B cell (primary cell): ENCODE measurements at regions not wholly inside any gene's neighbourhood (a gene's known extent, or its start where the extent isn't known, plus 50 kb on each side); places are given as distances from the start of the nearest gene placed in this dataset.

Experiments
- ATAC-seq: fragments of 200-7000 bp; cut with Tn5 transposase; one replicate; pipeline ENCODE4 v1.10.0; 2021; ENCODE audit warnings: low read depth, mild to moderate bottlenecking, moderate number of reproducible peaks, moderate library complexity
- CTCF ChIA-PET: fragments of 350-600 bp; sonication (Branson Sonifier 250); formaldehyde crosslinking; loops from one replicate; lab custom pipeline; 2021; ENCODE audit warnings: antibody characterized with exemption, inconsistent platforms; lab: Charles Lee
- POLR2A ChIA-PET: fragments of 350-600 bp; sonication (Branson Sonifier 250); formaldehyde crosslinking; loops from one replicate; lab custom pipeline; 2021; ENCODE audit warnings: antibody characterized with exemption; lab: Charles Lee
- DNase-seq: peaks from one replicate; pipeline ENCODE4 v3.0.0; 2013
- H2AFZ ChIP-seq: 2 replicates; pipeline ENCODE4 v1.6.1; 2012; ENCODE audit warnings: mild to moderate bottlenecking, low read depth, low read length; ENCODE audit not compliant: insufficient read depth, poor library complexity, severe bottlenecking
- H3K27ac ChIP-seq, 2 donors: 1 replicate in 1 of 2; 2 replicates in 1 of 2; pipeline ENCODE4 v1.5.1; 2012 to 2013; ENCODE audit warnings: low read length in 2 of 2, mild to moderate bottlenecking in 2 of 2, moderate library complexity in 1 of 2
- H3K27me3 ChIP-seq, 4 experiments: fragments of 200-600 bp in 1 of 4; sonication (generic) in 1 of 4; replicated peaks in 1 of 4; 1 replicate in 2 of 4; 2 replicates in 2 of 4; pipeline versions ENCODE4 v1.6.1 to v1.7.0; 2013 to 2016; ENCODE audit warnings: low read length in 3 of 4, mild to moderate bottlenecking in 2 of 4, mixed read lengths in 1 of 4, moderate library complexity in 1 of 4; ENCODE audit not compliant: insufficient read depth in 4 of 4, control insufficient read depth in 3 of 4; ENCODE audit errors: control extremely low read depth in 1 of 4
- H3K36me3 ChIP-seq, 2 experiments: replicated peaks in 1 of 2; 1 replicate in 1 of 2; 2 replicates in 1 of 2; pipeline versions ENCODE4 v1.6.1 to v1.7.1; 2013; ENCODE audit warnings: low read length in 1 of 2; ENCODE audit not compliant: insufficient read depth in 2 of 2, control insufficient read depth in 1 of 2; ENCODE audit errors: control extremely low read depth in 1 of 2, extremely low read depth in 1 of 2
- H3K4me1 ChIP-seq, 2 donors: fragments of 200-600 bp in 1 of 2; sonication (generic) in 1 of 2; 1 replicate in 1 of 2; 2 replicates in 1 of 2; pipeline versions ENCODE4 v1.5.1 to v1.6.1; 2013 to 2017; ENCODE audit warnings: low read length in 2 of 2; ENCODE audit not compliant: control insufficient read depth in 2 of 2, insufficient read depth in 2 of 2
- H3K4me2 ChIP-seq: replicated peaks from 2 replicates; pipeline ENCODE3; 2012; ENCODE audit warnings: mild to moderate bottlenecking, low read depth, low read length; ENCODE audit not compliant: poor library complexity, severe bottlenecking
- H3K4me3 ChIP-seq, 5 experiments: fragments of 200-600 bp in 1 of 5; sonication (generic) in 1 of 5; 1 replicate in 3 of 5; 2 replicates in 2 of 5; pipeline versions ENCODE4 v1.5.1 to v1.7.0; 2011 to 2016; ENCODE audit warnings: low read length in 4 of 5, mild to moderate bottlenecking in 4 of 5, low read depth in 2 of 5, control low read depth in 1 of 5, moderate library complexity in 1 of 5; ENCODE audit not compliant: insufficient read depth in 1 of 5; ENCODE audit errors: control extremely low read depth in 1 of 5, extremely low read depth in 1 of 5
- H3K79me2 ChIP-seq: fragments of 200-600 bp; sonication (generic); one replicate; pipeline ENCODE4 v1.6.0; 2016; ENCODE audit warnings: low read length; ENCODE audit not compliant: control insufficient read depth, insufficient read depth
- H3K9ac ChIP-seq: fragments of 200-600 bp; sonication (generic); 2 replicates; pipeline ENCODE4 v1.6.1; 2017; ENCODE audit warnings: mild to moderate bottlenecking, low read length, moderate library complexity
- H3K9me3 ChIP-seq, 3 donors: one replicate each; pipeline versions ENCODE4 v1.6.1 to v1.7.1; 2013; ENCODE audit warnings: low read length in 2 of 3; ENCODE audit not compliant: control insufficient read depth in 2 of 3, insufficient read depth in 1 of 3; ENCODE audit errors: control extremely low read depth in 1 of 3
- H4K20me1 ChIP-seq: 2 replicates; pipeline ENCODE4 v1.6.0; 2012; ENCODE audit warnings: mild to moderate bottlenecking, low read length; ENCODE audit not compliant: insufficient read depth, control insufficient read depth, poor library complexity, severe bottlenecking
- H3K27ac Mint-ChIP-seq: one replicate; pipeline ENCODE4 v1.8.0; 2021; ENCODE audit warnings: mixed read lengths
- H3K27me3 Mint-ChIP-seq: one replicate; pipeline ENCODE4 v1.8.0; 2021; ENCODE audit warnings: mixed read lengths
- H3K4me1 Mint-ChIP-seq: one replicate; pipeline ENCODE4 v1.8.0; 2021; ENCODE audit warnings: mixed read lengths
- H3K4me3 Mint-ChIP-seq: one replicate; pipeline ENCODE4 v1.8.0; 2021; ENCODE audit warnings: mixed read lengths
- H3K9me3 Mint-ChIP-seq: one replicate; pipeline ENCODE4 v1.8.0; 2022; ENCODE audit warnings: mixed read lengths; ENCODE audit not compliant: insufficient read depth
- CTCF ChIP-seq: fragments of 200-600 bp; IDR thresholded peaks from one replicate; pipeline ENCODE4 v1.8.0; 2022; ENCODE audit warnings: antibody characterized with exemption, mild to moderate bottlenecking
- EZH2 ChIP-seq: IDR thresholded peaks from 2 replicates; pipeline ENCODE4 v1.6.1; 2012; ENCODE audit warnings: borderline replicate concordance, low read depth, mild to moderate bottlenecking, moderate library complexity, low read length; ENCODE audit not compliant: insufficient read depth, poor library complexity, severe bottlenecking
- WGBS: methylation state at CpG from one replicate; pipeline ENCODE4 v1.1.5; 2013; ENCODE audit warnings: missing lambda C conversion rate; ENCODE audit not compliant: insufficient coverage; 5-methylcytosine and 5-hydroxymethylcytosine counted together
- intact Hi-C: fragments of 100-400 bp; cut with micrococcal nuclease; formaldehyde crosslinking; loops from one replicate; pipeline ENCODE4 v1.10.0; 2022

- no peaks in the 10 kb centered on the region for H3K27me3 Mint-ChIP-seq
- Histone ChIP-seq H3K27me3 (no peaks in the 10 kb centered on the region), H3K4me2 (no peak overlapping the region), H3K9ac (no peak overlapping the region), H4K20me1 (no peaks in the 10 kb centered on the region), H2AFZ (no peak overlapping the region), H3K27ac (no peak overlapping the region), H3K79me2 (no peaks in the 10 kb centered on the region), H3K9me3 (no peaks in the 10 kb centered on the region), H3K36me3 (no peaks in the 10 kb centered on the region), H3K4me3 (no peak overlapping the region), H3K4me1 (no peaks in the 10 kb centered on the region)
- no peak overlapping the region for H3K4me3 Mint-ChIP-seq
- TF ChIP-seq EZH2: no peak
- no peak for TF ChIP-seq CTCF
- intact Hi-C loops: no loop called here
- ChIA-PET CTCF (no interaction called here), POLR2A (no interaction called here)
- no peaks in the 10 kb centered on the region for H3K4me1 Mint-ChIP-seq
- WGBS: no CpG with 5 or more reads among the region's 2 CpGs
- DNase-seq (no peak), ATAC-seq (no peak)
- no peak overlapping the region for H3K27ac Mint-ChIP-seq
- H3K9me3 Mint-ChIP-seq: peaks cover 3% of the 10 kb centered on the region
Measured at GRCh38 chr11:80365076-80365725, 924.4 kb upstream of the TENM4 start.

- H3K79me2 ChIP-seq: no peaks in the 10 kb centered on the region
- no peak overlapping the region for H3K4me3 Mint-ChIP-seq
- H3K9me3 Mint-ChIP-seq: peaks cover 3% of the 10 kb centered on the region
- no peaks in the 10 kb centered on the region for H3K27me3 ChIP-seq
- POLR2A ChIA-PET: no interaction called here
- H3K9ac ChIP-seq: no peak overlapping the region
- H4K20me1 ChIP-seq: no peaks in the 10 kb centered on the region
- intact Hi-C loops: no loop called here
- H3K4me1 ChIP-seq: no peaks in the 10 kb centered on the region
- CTCF ChIA-PET: no interaction called here
- H3K27me3 Mint-ChIP-seq: no peaks in the 10 kb centered on the region
- no peak overlapping the region for H3K4me3 ChIP-seq
- no peak overlapping the region for H3K4me2 ChIP-seq
- TF ChIP-seq CTCF: no peak
- no peak for TF ChIP-seq EZH2
- DNase-seq: no peak
- no peak overlapping the region for H2AFZ ChIP-seq
- ATAC-seq: no peak
- H3K4me1 Mint-ChIP-seq: no peaks in the 10 kb centered on the region
- no peaks in the 10 kb centered on the region for H3K9me3 ChIP-seq
- H3K27ac ChIP-seq: no peak overlapping the region
- H3K36me3 ChIP-seq: no peaks in the 10 kb centered on the region
- no peak overlapping the region for H3K27ac Mint-ChIP-seq
- WGBS: 89% methylated on average over 3 of the region's 9 CpGs
Measured at GRCh38 chr11:80362563-80363340, 921.9 kb upstream of the TENM4 start.
